ENCODE measurements at regions not wholly inside any gene's neighbourhood (a gene's known extent, or its start where the extent isn't known, plus 50 kb on each side); places are given as distances from the start of the nearest gene placed in this dataset.
A peak's percentile ranks its signal among the peaks of the same experiment; 100 is the strongest.
"Not testable (repeated sequence)": the region's sequence is repeated elsewhere in the genome, so short reads cannot be mapped to it uniquely, and the experiment has no call there.

DNA sequence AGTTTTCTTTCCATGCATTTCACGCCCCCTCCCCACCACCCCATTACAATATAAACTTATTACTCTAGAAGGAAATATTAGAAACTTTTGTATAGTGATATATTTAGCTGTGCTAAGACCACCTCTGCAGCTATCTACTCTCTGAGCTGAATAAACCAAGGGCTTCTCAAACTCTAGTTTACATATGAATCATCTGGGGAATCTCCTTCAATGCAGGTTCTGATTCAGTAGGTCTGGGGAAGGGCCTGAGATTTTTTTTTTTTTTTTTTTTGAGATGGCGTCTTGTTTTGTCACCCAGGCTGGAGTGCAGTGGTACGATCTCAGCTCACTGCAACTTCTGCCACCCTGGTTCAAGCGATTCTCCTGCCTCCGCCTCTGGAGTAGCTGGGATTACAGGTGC, 67.6 kb upstream of the PRKG1 start:
- intact Hi-C loops (cut with DNase I, micrococcal nuclease): no loop called here
- Histone ChIP-seq H3K4me1 (ENCODE audit: low read depth) (no peaks in the 10 kb centered on the region), H3K9me3 (no peaks in the 10 kb centered on the region), H3K4me3 (no peak overlapping the region), H3K36me3 (ENCODE audit: low read depth) (no peaks in the 10 kb centered on the region)
- no peak for DNase-seq
- TF ChIP-seq, protein P1, sequence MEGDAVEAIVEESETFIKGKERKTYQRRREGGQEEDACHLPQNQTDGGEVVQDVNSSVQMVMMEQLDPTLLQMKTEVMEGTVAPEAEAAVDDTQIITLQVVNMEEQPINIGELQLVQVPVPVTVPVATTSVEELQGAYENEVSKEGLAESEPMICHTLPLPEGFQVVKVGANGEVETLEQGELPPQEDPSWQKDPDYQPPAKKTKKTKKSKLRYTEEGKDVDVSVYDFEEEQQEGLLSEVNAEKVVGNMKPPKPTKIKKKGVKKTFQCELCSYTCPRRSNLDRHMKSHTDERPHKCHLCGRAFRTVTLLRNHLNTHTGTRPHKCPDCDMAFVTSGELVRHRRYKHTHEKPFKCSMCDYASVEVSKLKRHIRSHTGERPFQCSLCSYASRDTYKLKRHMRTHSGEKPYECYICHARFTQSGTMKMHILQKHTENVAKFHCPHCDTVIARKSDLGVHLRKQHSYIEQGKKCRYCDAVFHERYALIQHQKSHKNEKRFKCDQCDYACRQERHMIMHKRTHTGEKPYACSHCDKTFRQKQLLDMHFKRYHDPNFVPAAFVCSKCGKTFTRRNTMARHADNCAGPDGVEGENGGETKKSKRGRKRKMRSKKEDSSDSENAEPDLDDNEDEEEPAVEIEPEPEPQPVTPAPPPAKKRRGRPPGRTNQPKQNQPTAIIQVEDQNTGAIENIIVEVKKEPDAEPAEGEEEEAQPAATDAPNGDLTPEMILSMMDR (IDR thresholded peaks at IDR 0.05): no peak
- ATAC-seq: no peak

DNA sequence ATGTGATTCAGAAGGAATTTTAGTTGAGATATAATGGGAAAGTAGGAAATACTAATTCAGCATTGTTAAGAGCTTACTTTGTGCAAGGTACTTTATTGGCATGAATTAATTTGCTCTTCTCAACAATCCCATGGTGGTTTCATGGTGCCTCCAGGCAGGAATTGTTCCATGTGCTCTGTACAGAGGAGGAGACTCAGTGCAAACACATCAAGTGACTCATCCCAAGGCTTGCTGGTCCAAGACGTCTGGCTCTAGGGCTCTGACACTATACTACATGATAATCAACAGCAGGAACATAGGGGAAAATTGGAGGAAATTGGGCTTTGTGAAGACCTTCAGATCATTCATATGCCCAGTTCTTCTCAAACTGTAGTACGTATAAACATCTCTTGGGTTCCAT, 66.5 kb upstream of the PRKG1 start:
- H3K36me3 ChIP-seq (ENCODE audit: low read depth): no peaks in the 10 kb centered on the region
- no peak overlapping the region for H3K4me3 ChIP-seq
- no peaks in the 10 kb centered on the region for H3K9me3 ChIP-seq
- ATAC-seq (no peak), DNase-seq (no peak)
- TF ChIP-seq, protein P1 (IDR thresholded peaks at IDR 0.05): no peak
- no peaks in the 10 kb centered on the region for H3K4me1 ChIP-seq (ENCODE audit: low read depth)
- intact Hi-C loops (cut with DNase I, micrococcal nuclease): no loop called here

DNA sequence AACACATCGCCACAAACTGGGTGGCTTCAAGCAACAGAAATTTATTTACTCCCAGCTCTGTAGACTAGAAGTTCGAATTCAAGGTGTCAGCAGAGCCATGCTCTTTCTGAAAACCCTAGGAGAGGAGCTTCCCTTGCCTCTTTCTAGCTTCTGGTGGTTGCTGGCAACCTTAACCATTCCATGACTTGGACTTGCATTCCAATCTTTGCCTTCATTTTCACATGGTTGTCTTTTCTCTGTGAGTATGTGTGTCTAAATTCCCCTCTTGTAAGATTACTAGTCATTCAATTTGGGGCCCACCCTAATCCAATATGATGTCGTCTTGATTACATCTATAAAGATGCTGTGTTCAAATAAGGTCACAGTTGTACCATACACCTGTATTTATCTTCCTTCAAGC, 65.9 kb upstream of the PRKG1 start:
- DNase-seq: no peak

DNA sequence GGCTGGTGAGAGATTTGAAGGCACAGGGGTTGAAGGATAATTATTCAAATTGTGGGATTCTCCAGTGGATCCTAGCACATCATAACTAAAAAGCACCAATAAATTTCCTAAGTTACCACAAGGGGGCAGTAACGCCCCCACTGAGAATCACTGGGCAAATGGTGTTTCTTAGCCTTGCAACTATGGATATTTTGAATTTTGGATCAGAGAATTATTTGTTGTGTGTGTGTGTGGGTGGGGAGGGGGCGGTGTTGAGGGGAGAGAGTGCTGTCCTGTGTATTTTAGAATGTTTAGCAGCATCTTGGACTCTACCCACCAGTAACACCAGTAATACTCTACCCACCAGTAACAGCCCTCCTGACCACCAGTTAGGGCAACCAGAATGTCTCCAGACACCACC, 63.3 kb upstream of the PRKG1 start:
- Histone ChIP-seq H3K36me3 (ENCODE audit: low read depth) (no peaks in the 10 kb centered on the region), H3K4me1 (ENCODE audit: low read depth) (no peaks in the 10 kb centered on the region), H3K9me3 (no peaks in the 10 kb centered on the region), H3K4me3 (no peak overlapping the region)
- DNase-seq (peak in 1 of 3 donors; percentile 34), ATAC-seq (peak; percentile 56)
- intact Hi-C loops (cut with DNase I, micrococcal nuclease): no loop called here
- TF ChIP-seq, protein P1 (IDR thresholded peaks at IDR 0.05): peak; percentile 53

More for the DNA sequence above, 65.9 kb upstream of the PRKG1 start:
- Histone ChIP-seq H3K4me1 (ENCODE audit: low read depth) (no peaks in the 10 kb centered on the region), H3K36me3 (ENCODE audit: low read depth) (no peaks in the 10 kb centered on the region), H3K4me3 (no peak overlapping the region), H3K9me3 (no peaks in the 10 kb centered on the region)
- TF ChIP-seq, protein P1 (IDR thresholded peaks at IDR 0.05): no peak
- no peak for ATAC-seq
- intact Hi-C loops (cut with DNase I, micrococcal nuclease): no loop called here

DNA sequence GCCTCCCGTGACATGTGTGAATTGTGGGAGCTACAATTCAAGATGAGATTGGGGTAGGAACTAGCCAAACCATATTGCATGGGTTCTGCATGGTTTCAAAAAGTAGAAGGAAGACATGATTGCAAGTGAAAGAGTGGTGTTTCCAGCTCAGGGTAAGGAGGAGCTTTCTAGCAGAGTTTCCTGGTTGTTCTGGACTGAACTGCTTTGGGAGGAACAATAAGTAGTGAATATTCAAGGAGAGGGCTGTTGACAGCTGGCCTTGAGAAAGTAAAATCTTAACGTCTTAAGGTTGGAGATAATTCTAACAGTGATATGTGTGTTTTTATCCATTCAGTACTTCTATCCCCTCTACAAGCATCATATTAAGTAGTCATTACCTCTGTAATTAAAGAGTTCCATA, 62.2 kb upstream of the PRKG1 start:
- TF ChIP-seq, protein P1 (IDR thresholded peaks at IDR 0.05): no peak
- H3K36me3 ChIP-seq (ENCODE audit: low read depth): no peaks in the 10 kb centered on the region
- DNase-seq (no peak), ATAC-seq (no peak)
- H3K4me3 ChIP-seq: no peak overlapping the region
- no peaks in the 10 kb centered on the region for H3K4me1 ChIP-seq (ENCODE audit: low read depth)
- intact Hi-C loops (cut with DNase I, micrococcal nuclease): no loop called here
- H3K9me3 ChIP-seq: no peaks in the 10 kb centered on the region

DNA sequence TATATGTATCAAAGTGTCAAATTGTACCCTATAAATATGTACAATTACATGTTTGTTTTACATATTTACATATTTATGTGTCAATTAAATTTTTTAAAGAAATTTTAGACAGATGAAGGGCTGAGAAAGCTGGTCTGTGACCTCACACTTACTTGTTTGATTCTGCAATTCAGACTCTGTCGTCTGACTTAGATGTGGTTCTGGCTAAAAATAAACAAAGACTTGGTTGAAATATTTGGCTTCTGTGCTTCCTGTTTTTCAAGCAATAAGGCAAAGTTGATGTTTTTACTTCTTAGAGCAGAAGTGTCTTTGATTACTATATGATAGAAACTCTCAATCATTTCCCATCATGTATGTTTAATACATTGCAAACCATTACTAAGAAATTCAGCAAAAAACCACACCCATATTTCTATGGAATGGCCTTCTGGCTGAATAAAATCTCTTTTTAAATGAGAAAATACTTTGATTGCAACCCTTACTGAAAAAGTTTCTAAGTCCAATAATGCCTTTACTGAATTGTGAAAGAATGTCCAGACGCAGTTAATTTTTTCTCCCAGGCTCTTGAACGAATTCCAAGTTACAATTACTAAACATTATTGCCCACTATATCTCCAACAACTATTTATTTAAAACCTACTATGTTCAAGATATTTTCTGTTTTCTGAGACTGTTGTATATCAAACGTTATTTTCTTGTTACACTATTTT, 59.5 kb upstream of the PRKG1 start:
- TF ChIP-seq, protein P1 (IDR thresholded peaks at IDR 0.05): no peak
- H3K4me3 ChIP-seq: no peak overlapping the region
- ATAC-seq: no peak
- intact Hi-C loops (cut with DNase I, micrococcal nuclease): no loop called here
- H3K4me1 ChIP-seq (ENCODE audit: low read depth): no peaks in the 10 kb centered on the region
- no peaks in the 10 kb centered on the region for H3K36me3 ChIP-seq (ENCODE audit: low read depth)
- DNase-seq: no peak
- no peaks in the 10 kb centered on the region for H3K9me3 ChIP-seq

DNA sequence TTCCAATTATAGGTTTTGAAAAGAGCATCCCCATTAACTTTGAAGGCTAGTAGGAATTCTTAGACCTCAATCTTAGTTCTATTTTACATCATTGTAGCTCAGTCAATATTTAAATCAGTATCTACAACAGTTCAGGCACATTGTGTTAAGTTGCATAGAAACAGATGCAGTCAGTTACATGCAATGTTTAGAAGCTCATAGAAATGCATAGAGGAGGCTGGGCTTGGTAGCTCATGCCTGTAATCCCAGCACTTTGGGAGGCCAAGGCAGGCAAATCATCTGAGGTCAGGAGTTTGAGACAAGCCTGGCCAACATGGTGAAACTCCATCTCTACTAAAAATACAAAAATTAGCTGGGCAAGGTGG, 58.9 kb upstream of the PRKG1 start:
- H3K36me3 ChIP-seq (ENCODE audit: low read depth); intact Hi-C loops (cut with DNase I, micrococcal nuclease); H3K4me1 ChIP-seq (ENCODE audit: low read depth); H3K4me3 ChIP-seq; H3K9me3 ChIP-seq; ATAC-seq; DNase-seq: not testable (repeated sequence)
